ENCODE measurements at regions not wholly inside any gene's neighbourhood (a gene's known extent, or its start where the extent isn't known, plus 50 kb on each side); places are given as distances from the start of the nearest gene placed in this dataset.

GRCh38 chr5:125044491-125045282 lies 298.2 kb upstream of the ZNF608 start:
- no peaks in the 10 kb centered on the region for H3K36me3 ChIP-seq (ENCODE audit: control insufficient read depth, insufficient read depth, low read length)
- no peak overlapping the region for H3K4me3 ChIP-seq (ENCODE audit: extremely low read depth, insufficient read depth, low read length, poor library complexity, severe bottlenecking)
- no peak overlapping the region for H3K27ac ChIP-seq (ENCODE audit: low read depth, low read length, severe bottlenecking)
- H3K9me3 ChIP-seq (ENCODE audit: control insufficient read depth, low read length): no peaks in the 10 kb centered on the region
- WGBS, 2 experiments (ENCODE audit: insufficient coverage in 2 of 2): 97 to 100% methylated on average over 5 to 6 of the region's 8 CpGs
- H3K4me1 ChIP-seq (ENCODE audit: control insufficient read depth, insufficient read depth, low read length, poor library complexity, severe bottlenecking): peaks cover 3% of the 10 kb centered on the region

DNA sequence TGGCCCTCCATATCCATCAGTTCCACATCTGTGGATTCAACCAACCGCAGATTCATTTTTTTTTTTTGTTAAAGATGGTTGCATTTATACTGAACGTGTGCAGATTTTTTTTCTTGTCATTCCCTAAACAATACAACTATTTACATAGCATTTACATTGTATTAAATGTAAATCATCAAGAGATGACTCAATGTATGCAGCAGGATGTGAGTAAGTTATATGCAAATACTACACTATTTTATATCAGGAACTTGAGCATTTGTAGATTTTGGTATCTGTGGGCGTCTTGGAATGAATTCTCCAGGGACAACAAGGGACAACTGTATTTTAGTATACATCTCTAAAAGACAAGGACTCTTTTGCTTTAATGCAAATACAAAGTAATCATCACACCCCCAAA lies 299.2 kb upstream of the ZNF608 start:
- no peak overlapping the region for H3K4me3 ChIP-seq (ENCODE audit: extremely low read depth, insufficient read depth, low read length, poor library complexity, severe bottlenecking)
- H3K27ac ChIP-seq (ENCODE audit: low read depth, low read length, severe bottlenecking): no peak overlapping the region
- no CpG with 5 or more reads among the region's 3 CpGs for WGBS, 2 experiments (ENCODE audit: insufficient coverage in 2 of 2)
- no peaks in the 10 kb centered on the region for H3K36me3 ChIP-seq (ENCODE audit: control insufficient read depth, insufficient read depth, low read length)
- peaks cover 3% of the 10 kb centered on the region for H3K4me1 ChIP-seq (ENCODE audit: control insufficient read depth, insufficient read depth, low read length, poor library complexity, severe bottlenecking)
- H3K9me3 ChIP-seq (ENCODE audit: control insufficient read depth, low read length): no peaks in the 10 kb centered on the region

DNA sequence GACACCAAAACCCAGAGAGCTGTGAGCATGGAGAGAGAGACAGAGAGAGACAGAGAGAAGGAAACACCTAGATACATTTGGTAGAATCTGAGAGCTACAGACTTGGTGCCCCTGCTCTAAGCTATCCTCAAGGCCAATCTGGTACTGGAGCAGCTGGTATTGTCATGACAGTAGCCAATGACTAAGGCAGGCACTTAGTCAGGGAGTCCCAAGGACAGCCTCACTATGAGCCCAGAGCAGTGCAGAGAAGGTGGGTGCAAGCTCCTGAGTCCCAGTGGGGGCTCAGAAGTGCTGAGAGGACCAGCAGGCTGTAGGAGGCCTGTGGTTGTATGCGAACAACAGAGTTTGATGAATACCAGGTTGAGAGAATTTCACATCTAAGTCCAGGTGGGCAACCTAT lies 300.4 kb upstream of the ZNF608 start:
- H3K4me1 ChIP-seq (ENCODE audit: control insufficient read depth, insufficient read depth, low read length, poor library complexity, severe bottlenecking): peaks cover 3% of the 10 kb centered on the region
- H3K9me3 ChIP-seq (ENCODE audit: control insufficient read depth, low read length): no peaks in the 10 kb centered on the region
- WGBS, 2 experiments (ENCODE audit: insufficient coverage in 2 of 2): 83 to 100% methylated on average over 1 of the region's 1 CpG
- no peak overlapping the region for H3K27ac ChIP-seq (ENCODE audit: low read depth, low read length, severe bottlenecking)
- no peak overlapping the region for H3K4me3 ChIP-seq (ENCODE audit: extremely low read depth, insufficient read depth, low read length, poor library complexity, severe bottlenecking)
- H3K36me3 ChIP-seq (ENCODE audit: control insufficient read depth, insufficient read depth, low read length): no peaks in the 10 kb centered on the region

DNA sequence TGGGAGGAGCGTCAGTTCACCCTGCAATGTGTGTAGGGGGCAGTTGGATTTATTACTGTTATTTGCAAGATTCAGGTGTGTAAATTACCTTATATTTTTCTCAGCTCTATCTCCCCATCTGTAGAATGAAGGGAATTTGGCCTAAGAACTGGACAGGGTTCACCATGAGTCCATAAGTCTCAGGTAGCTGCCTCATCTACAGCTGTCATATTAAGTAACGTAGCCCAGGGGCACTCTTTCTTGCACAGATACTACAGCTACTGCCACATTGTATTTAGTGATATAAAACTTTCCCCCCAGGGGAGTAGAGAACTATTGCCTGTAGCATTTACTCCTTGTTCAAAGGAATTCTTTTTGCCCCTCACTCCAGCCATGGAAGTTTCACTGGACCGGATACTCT lies 301.4 kb upstream of the ZNF608 start:
- H3K9me3 ChIP-seq (ENCODE audit: control insufficient read depth, low read length): no peaks in the 10 kb centered on the region
- H3K4me1 ChIP-seq (ENCODE audit: control insufficient read depth, insufficient read depth, low read length, poor library complexity, severe bottlenecking): peaks cover 3% of the 10 kb centered on the region
- H3K27ac ChIP-seq (ENCODE audit: low read depth, low read length, severe bottlenecking): no peak overlapping the region
- no CpG with 5 or more reads among the region's 3 CpGs for WGBS, 2 experiments (ENCODE audit: insufficient coverage in 2 of 2)
- H3K4me3 ChIP-seq (ENCODE audit: extremely low read depth, insufficient read depth, low read length, poor library complexity, severe bottlenecking): no peak overlapping the region
- no peaks in the 10 kb centered on the region for H3K36me3 ChIP-seq (ENCODE audit: control insufficient read depth, insufficient read depth, low read length)

DNA sequence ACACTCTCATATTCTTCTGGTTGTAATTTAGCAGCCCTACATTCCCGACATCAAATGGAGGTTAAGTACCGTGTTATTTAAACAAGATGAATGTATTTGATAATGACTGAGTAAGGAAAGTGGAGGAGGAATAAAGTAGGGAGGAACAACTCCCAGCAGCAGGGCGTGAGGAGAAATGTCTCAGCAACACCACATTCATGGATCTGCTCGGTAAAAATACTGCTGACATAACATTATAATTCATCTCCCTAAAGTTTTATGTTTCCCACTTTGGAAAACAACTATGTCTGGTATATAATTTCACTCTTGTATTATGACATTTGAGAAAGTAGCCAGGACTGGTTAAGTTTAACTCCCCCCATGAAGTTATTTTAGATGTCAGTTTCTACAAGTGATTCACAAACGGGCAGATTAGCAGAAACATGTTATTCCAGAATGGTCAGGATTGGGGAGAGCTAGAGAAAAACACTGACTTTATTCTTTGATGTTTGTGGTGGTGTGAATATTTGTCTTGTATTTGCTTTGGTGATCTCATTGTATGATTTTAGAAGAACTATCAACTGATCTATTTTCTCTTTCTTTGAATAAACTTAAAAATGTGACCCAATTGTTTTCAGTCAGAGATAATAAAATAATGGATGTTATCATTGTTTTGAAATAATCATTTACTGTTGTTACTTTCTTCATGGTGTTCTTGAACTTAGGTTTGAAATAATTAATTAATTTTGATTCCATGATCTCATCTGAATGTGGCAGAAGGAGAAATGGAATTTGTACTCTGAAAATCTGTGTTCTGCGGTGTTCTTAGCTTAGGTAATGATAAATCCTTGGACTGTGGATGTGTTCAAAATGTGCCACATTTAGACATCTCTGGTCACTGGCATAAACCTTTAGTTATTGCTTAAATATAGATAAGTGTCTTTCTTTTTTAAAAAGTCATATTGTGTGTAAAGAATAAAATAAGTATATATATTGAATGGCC lies 303.6 kb upstream of the ZNF608 start:
- H3K27ac ChIP-seq (ENCODE audit: low read depth, low read length, severe bottlenecking): no peak overlapping the region
- 100% methylated on average over 1 of the region's 6 CpGs for WGBS, 2 experiments (ENCODE audit: insufficient coverage in 2 of 2)
- H3K4me1 ChIP-seq (ENCODE audit: control insufficient read depth, insufficient read depth, low read length, poor library complexity, severe bottlenecking): no peaks in the 10 kb centered on the region
- H3K36me3 ChIP-seq (ENCODE audit: control insufficient read depth, insufficient read depth, low read length): no peaks in the 10 kb centered on the region
- no peak overlapping the region for H3K4me3 ChIP-seq (ENCODE audit: extremely low read depth, insufficient read depth, low read length, poor library complexity, severe bottlenecking)
- no peaks in the 10 kb centered on the region for H3K9me3 ChIP-seq (ENCODE audit: control insufficient read depth, low read length)

DNA sequence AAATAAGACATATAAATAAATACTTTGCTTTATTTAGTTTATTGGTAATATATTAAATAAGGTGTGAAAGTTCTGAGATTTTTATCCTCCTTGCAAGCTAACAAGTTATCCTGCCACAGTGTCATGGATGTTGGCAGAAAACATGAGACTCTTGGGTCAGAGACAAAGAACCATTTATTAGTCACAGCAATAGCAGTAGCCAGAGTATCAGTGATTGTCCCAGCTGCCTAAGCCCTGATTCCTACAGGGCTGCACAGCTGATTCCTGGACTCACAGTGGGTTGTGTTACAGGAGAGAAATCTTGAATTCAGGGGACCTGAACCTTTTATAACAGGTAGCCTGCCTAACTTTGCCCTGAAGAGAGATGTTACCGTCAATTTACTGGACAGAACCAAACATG lies 304.5 kb upstream of the ZNF608 start:
- no peak overlapping the region for H3K4me3 ChIP-seq (ENCODE audit: extremely low read depth, insufficient read depth, low read length, poor library complexity, severe bottlenecking)
- no peak overlapping the region for H3K27ac ChIP-seq (ENCODE audit: low read depth, low read length, severe bottlenecking)
- WGBS, 2 experiments (ENCODE audit: insufficient coverage in 2 of 2): no CpG with 5 or more reads among the region's 1 CpG
- no peaks in the 10 kb centered on the region for H3K4me1 ChIP-seq (ENCODE audit: control insufficient read depth, insufficient read depth, low read length, poor library complexity, severe bottlenecking)
- H3K9me3 ChIP-seq (ENCODE audit: control insufficient read depth, low read length): no peaks in the 10 kb centered on the region
- H3K36me3 ChIP-seq (ENCODE audit: control insufficient read depth, insufficient read depth, low read length): no peaks in the 10 kb centered on the region

GRCh38 chr5:125052584-125052983 lies 306.1 kb upstream of the ZNF608 start:
- no peaks in the 10 kb centered on the region for H3K9me3 ChIP-seq (ENCODE audit: control insufficient read depth, low read length)
- WGBS, 2 experiments (ENCODE audit: insufficient coverage in 2 of 2): 82 to 87% methylated on average over 3 to 5 of the region's 7 CpGs
- no peaks in the 10 kb centered on the region for H3K36me3 ChIP-seq (ENCODE audit: control insufficient read depth, insufficient read depth, low read length)
- no peak overlapping the region for H3K27ac ChIP-seq (ENCODE audit: low read depth, low read length, severe bottlenecking)
- no peaks in the 10 kb centered on the region for H3K4me1 ChIP-seq (ENCODE audit: control insufficient read depth, insufficient read depth, low read length, poor library complexity, severe bottlenecking)
- H3K4me3 ChIP-seq (ENCODE audit: extremely low read depth, insufficient read depth, low read length, poor library complexity, severe bottlenecking): no peak overlapping the region

- Histone ChIP-seq H3K9me3 (ENCODE audit: control insufficient read depth, low read length) (no peaks in the 10 kb centered on the region), H3K4me3 (ENCODE audit: extremely low read depth, insufficient read depth, low read length, poor library complexity, severe bottlenecking) (no peak overlapping the region), H3K4me1 (ENCODE audit: control insufficient read depth, insufficient read depth, low read length, poor library complexity, severe bottlenecking) (no peaks in the 10 kb centered on the region), H3K36me3 (ENCODE audit: control insufficient read depth, insufficient read depth, low read length) (no peaks in the 10 kb centered on the region), H3K27ac (ENCODE audit: low read depth, low read length, severe bottlenecking) (no peak overlapping the region)
- WGBS, 2 experiments (ENCODE audit: insufficient coverage in 2 of 2): no CpG with 5 or more reads among the region's 1 CpG
Measured at GRCh38 chr5:125053179-125053578, 306.7 kb upstream of the ZNF608 start.

DNA sequence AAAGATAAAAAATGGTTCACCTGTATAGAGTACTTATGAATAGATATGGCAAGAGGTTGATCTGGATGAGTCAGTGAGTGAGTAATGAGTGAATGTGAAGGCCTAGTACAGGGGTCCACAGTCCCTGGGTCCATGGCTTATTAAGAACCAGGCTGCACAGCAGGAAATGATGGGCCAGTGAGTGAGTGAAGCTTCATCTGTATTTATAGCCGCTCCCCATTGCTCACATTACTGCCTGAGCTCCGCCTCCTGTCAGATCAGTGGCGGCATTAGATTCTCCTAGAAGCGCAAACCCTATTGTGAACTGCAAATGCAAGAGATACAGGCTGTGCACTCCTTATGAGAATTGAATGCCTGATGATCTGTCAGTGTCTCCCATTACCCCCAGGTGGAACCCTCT lies 307.7 kb upstream of the ZNF608 start:
- no peaks in the 10 kb centered on the region for H3K9me3 ChIP-seq (ENCODE audit: control insufficient read depth, low read length)
- H3K4me1 ChIP-seq (ENCODE audit: control insufficient read depth, insufficient read depth, low read length, poor library complexity, severe bottlenecking): no peaks in the 10 kb centered on the region
- H3K27ac ChIP-seq (ENCODE audit: low read depth, low read length, severe bottlenecking): no peak overlapping the region
- WGBS, 2 experiments (ENCODE audit: insufficient coverage in 2 of 2): 81 to 82% methylated on average over 4 of the region's 4 CpGs
- H3K4me3 ChIP-seq (ENCODE audit: extremely low read depth, insufficient read depth, low read length, poor library complexity, severe bottlenecking): no peak overlapping the region
- H3K36me3 ChIP-seq (ENCODE audit: control insufficient read depth, insufficient read depth, low read length): no peaks in the 10 kb centered on the region

GRCh38 chr5:125056671-125057485 lies 310.4 kb upstream of the ZNF608 start:
- Histone ChIP-seq H3K36me3 (ENCODE audit: control insufficient read depth, insufficient read depth, low read length) (no peaks in the 10 kb centered on the region), H3K27ac (ENCODE audit: low read depth, low read length, severe bottlenecking) (no peak overlapping the region), H3K4me1 (ENCODE audit: control insufficient read depth, insufficient read depth, low read length, poor library complexity, severe bottlenecking) (peaks cover 9% of the 10 kb centered on the region), H3K4me3 (ENCODE audit: extremely low read depth, insufficient read depth, low read length, poor library complexity, severe bottlenecking) (no peak overlapping the region), H3K9me3 (ENCODE audit: control insufficient read depth, low read length) (no peaks in the 10 kb centered on the region)
- 100% methylated on average over 1 to 2 of the region's 6 CpGs for WGBS, 2 experiments (ENCODE audit: insufficient coverage in 2 of 2)

Data from mesodermal cell (in vitro differentiated cells).